H1 (cell line): ENCODE measurements at regions not wholly inside any gene's neighbourhood (a gene's known extent, or its start where the extent isn't known, plus 50 kb on each side); places are given as distances from the start of the nearest gene placed in this dataset.

Source experiments
- CTCF ChIA-PET: fragments of 300-600 bp; sonication (Branson Sonifier 250); formaldehyde crosslinking; loops from one replicate; lab custom pipeline; 2021; ENCODE audit not compliant: partially characterized antibody; lab: Charles Lee
- POLR2A ChIA-PET: fragments of 300-600 bp; sonication (Branson Sonifier 250); formaldehyde crosslinking; loops from one replicate; lab custom pipeline; 2021; ENCODE audit warnings: inconsistent platforms; ENCODE audit not compliant: partially characterized antibody; lab: Charles Lee
- DNase-seq, 2 experiments: peaks; one replicate each; pipeline versions ENCODE4 v3.0.0 to v3.0.0-alpha.2; 2010 to 2022; ENCODE audit warnings: low spot score in 2 of 2, low read depth in 1 of 2, mixed read lengths in 1 of 2
- FAIRE-seq: peaks from 2 replicates; lab custom pipeline; 2011; peaks lifted over from hg19 to GRCh38; lab: Jason Lieb, UNC
- H2AFZ ChIP-seq: 2 replicates; pipeline ENCODE4 v1.8.1; 2012; ENCODE audit warnings: low read length, inconsistent platforms
- H2AK5ac ChIP-seq: 2 replicates; pipeline ENCODE4 v1.6.1; 2013; ENCODE audit warnings: low read depth, low read length
- H2BK120ac ChIP-seq: replicated peaks from 2 replicates; pipeline ENCODE3; 2013; ENCODE audit warnings: low read depth, low read length, inconsistent platforms
- H2BK12ac ChIP-seq: 2 replicates; pipeline ENCODE4 v1.6.1; 2013; ENCODE audit warnings: low read depth, low read length
- H2BK15ac ChIP-seq: 2 replicates; pipeline ENCODE4 v1.6.1; 2013; ENCODE audit warnings: low read length
- H2BK20ac ChIP-seq: 2 replicates; pipeline ENCODE4 v1.6.1; 2013; ENCODE audit warnings: low read length
- H2BK5ac ChIP-seq: 2 replicates; pipeline ENCODE4 v1.6.1; 2013; ENCODE audit warnings: low read depth, low read length
- H3K14ac ChIP-seq: 2 replicates; pipeline ENCODE4 v1.6.1; 2013; ENCODE audit warnings: inconsistent platforms; ENCODE audit not compliant: insufficient read length
- H3K18ac ChIP-seq: 2 replicates; pipeline ENCODE4 v1.6.1; 2013; ENCODE audit warnings: low read length; ENCODE audit errors: extremely low read depth
- H3K23ac ChIP-seq: 2 replicates; pipeline ENCODE4 v1.6.1; 2013; ENCODE audit warnings: inconsistent platforms; ENCODE audit not compliant: insufficient read length
- H3K23me2 ChIP-seq: 2 replicates; pipeline ENCODE4 v1.6.1; 2013; ENCODE audit warnings: low read depth, low read length
- H3K27ac ChIP-seq: 2 replicates; pipeline ENCODE4 v1.6.1; 2011; ENCODE audit warnings: low read depth, low read length, inconsistent platforms
- H3K27me3 ChIP-seq, 4 experiments: replicated peaks in 1 of 4; 1 replicate in 1 of 4; 2 replicates in 3 of 4; pipeline versions ENCODE4 v1.6.1 to v1.8.1; 2011 to 2013; ENCODE audit warnings: low read length in 3 of 4, mild to moderate bottlenecking in 3 of 4, inconsistent platforms in 2 of 4, mixed read lengths in 2 of 4, moderate library complexity in 1 of 4; ENCODE audit not compliant: control insufficient read depth in 3 of 4, insufficient read depth in 3 of 4; ENCODE audit errors: extremely low read depth in 1 of 4
- H3K36me3 ChIP-seq, 4 experiments: 2 replicates each; pipeline versions ENCODE4 v1.6.1 to v1.8.1; 2011 to 2013; ENCODE audit warnings: mild to moderate bottlenecking in 4 of 4, low read length in 3 of 4, moderate library complexity in 2 of 4, control low read depth in 1 of 4, inconsistent platforms in 1 of 4; ENCODE audit not compliant: insufficient read depth in 4 of 4, control insufficient read depth in 2 of 4
- H3K4ac ChIP-seq: replicated peaks from 2 replicates; pipeline ENCODE3; 2013; ENCODE audit warnings: low read length, low read depth, mixed read lengths, inconsistent platforms; ENCODE audit not compliant: insufficient read length
- H3K4me1 ChIP-seq, 4 experiments: replicated peaks in 1 of 4; 1 replicate in 1 of 4; 2 replicates in 3 of 4; pipeline versions ENCODE4 v1.6.1 to v1.8.1; 2011 to 2013; ENCODE audit warnings: low read length in 3 of 4, inconsistent platforms in 2 of 4, mixed read lengths in 1 of 4; ENCODE audit not compliant: insufficient read depth in 4 of 4, control insufficient read depth in 3 of 4
- H3K4me2 ChIP-seq, 2 experiments: 2 replicates each; pipeline versions ENCODE4 v1.6.1 to v1.8.1; 2011 to 2013; ENCODE audit warnings: low read depth in 2 of 2, low read length in 2 of 2, control low read depth in 1 of 2, inconsistent platforms in 1 of 2, mild to moderate bottlenecking in 1 of 2; ENCODE audit not compliant: insufficient read depth in 1 of 2
- H3K4me3 ChIP-seq, 4 experiments: fragments of 200-600, 300-600 bp in 1 of 4; sonication (generic), shearing (Covaris generic), sonication (Bioruptor Twin) in 1 of 4; 2 replicates each; pipeline versions ENCODE4 v1.5.1 to v1.8.1; 2011 to 2016; ENCODE audit warnings: low read length in 4 of 4, low read depth in 3 of 4, control low read depth in 2 of 4, inconsistent platforms in 2 of 4, mild to moderate bottlenecking in 2 of 4, mixed read lengths in 1 of 4, moderate library complexity in 1 of 4; ENCODE audit not compliant: insufficient read depth in 2 of 4; ENCODE audit errors: extremely low read depth in 1 of 4
- H3K56ac ChIP-seq: replicated peaks from 2 replicates; pipeline ENCODE3; 2013; ENCODE audit warnings: low read depth, mild to moderate bottlenecking, mixed read lengths, low read length, inconsistent platforms; ENCODE audit not compliant: insufficient read length
- H3K79me1 ChIP-seq: 2 replicates; pipeline ENCODE4 v1.6.1; 2013; ENCODE audit warnings: low read depth, low read length, control low read depth
- H3K79me2 ChIP-seq, 2 experiments: 2 replicates each; pipeline versions ENCODE4 v1.6.1 to v1.8.1; 2012 to 2013; ENCODE audit warnings: low read length in 2 of 2, mild to moderate bottlenecking in 2 of 2, inconsistent platforms in 1 of 2; ENCODE audit not compliant: insufficient read depth in 2 of 2, control insufficient read depth in 1 of 2
- H3K9ac ChIP-seq, 4 experiments: replicated peaks in 1 of 4; 1 replicate in 1 of 4; 2 replicates in 3 of 4; pipeline versions ENCODE4 v1.6.1 to v1.8.1; 2011 to 2013; ENCODE audit warnings: low read depth in 3 of 4, low read length in 3 of 4, control low read depth in 2 of 4, mild to moderate bottlenecking in 2 of 4, moderate library complexity in 2 of 4, inconsistent platforms in 1 of 4; ENCODE audit errors: extremely low read depth in 1 of 4
- H3K9me3 ChIP-seq, 2 experiments: 2 replicates each; pipeline versions ENCODE4 v1.6.1 to v1.8.1; 2012 to 2013; ENCODE audit warnings: mild to moderate bottlenecking in 2 of 2, moderate library complexity in 2 of 2, control low read depth in 1 of 2, inconsistent platforms in 1 of 2, low read depth in 1 of 2, low read length in 1 of 2, mixed read lengths in 1 of 2; ENCODE audit not compliant: insufficient read depth in 2 of 2
- H4K20me1 ChIP-seq, 2 experiments: replicated peaks in 1 of 2; 2 replicates each; pipeline versions ENCODE3 to v1.8.1; 2011 to 2013; ENCODE audit warnings: inconsistent platforms in 2 of 2, low read length in 2 of 2, mild to moderate bottlenecking in 1 of 2; ENCODE audit not compliant: insufficient read depth in 2 of 2, control insufficient read depth in 1 of 2
- H4K5ac ChIP-seq: 2 replicates; pipeline ENCODE4 v1.6.1; 2013; ENCODE audit warnings: low read length, low read depth, mixed read lengths, inconsistent platforms; ENCODE audit not compliant: insufficient read length
- H4K8ac ChIP-seq: 2 replicates; pipeline ENCODE4 v1.8.0; 2013; ENCODE audit warnings: mild to moderate bottlenecking, moderate library complexity, low read length, inconsistent platforms; ENCODE audit not compliant: insufficient read depth; ENCODE audit errors: extremely low read depth
- H4K91ac ChIP-seq: replicated peaks from 2 replicates; pipeline ENCODE3; 2013; ENCODE audit warnings: low read length, mixed read lengths, inconsistent platforms; ENCODE audit not compliant: insufficient read length
- ATF3 ChIP-seq: IDR thresholded peaks from 2 replicates; pipeline ENCODE4 v1.6.1; 2011; ENCODE audit warnings: low read depth, mild to moderate bottlenecking, low read length; ENCODE audit not compliant: insufficient read depth
- BACH1 ChIP-seq: IDR thresholded peaks from 2 replicates; pipeline ENCODE4 v1.6.1; 2012; ENCODE audit warnings: low read length, improper control_type of control experiment
- CBX5 ChIP-seq: fragments of 300-800, 300-1000 bp; sonication (generic); IDR thresholded peaks from 2 replicates; pipeline ENCODE4 v1.7.1; 2016; ENCODE audit warnings: antibody characterized with exemption, low read length, low read depth
- CHD1 ChIP-seq: IDR thresholded peaks from 2 replicates; pipeline ENCODE4 v1.6.1; 2012; ENCODE audit warnings: low read depth, low read length, improper control_type of control experiment
- CTCF ChIP-seq, 3 experiments: IDR thresholded peaks; 1 replicate in 2 of 3; 2 replicates in 1 of 3; pipeline versions ENCODE4 v1.5.1 to v1.6.1; 2011; ENCODE audit warnings: low read length in 3 of 3, mild to moderate bottlenecking in 3 of 3, inconsistent platforms in 2 of 3, low read depth in 1 of 3, moderate library complexity in 1 of 3; ENCODE audit not compliant: insufficient read depth in 1 of 3; ENCODE audit errors: control extremely low read depth in 1 of 3
- EGR1 ChIP-seq: IDR thresholded peaks from 2 replicates; pipeline ENCODE4 v1.6.1; 2011; ENCODE audit warnings: low read depth, low read length, borderline replicate concordance
- JUN ChIP-seq: IDR thresholded peaks from 2 replicates; pipeline ENCODE4 v1.6.1; 2011; ENCODE audit warnings: low read depth, mild to moderate bottlenecking, improper control_type of control experiment, low read length
- KDM1A ChIP-seq: fragments of 200-600, 300-600 bp; sonication (generic); IDR thresholded peaks from 2 replicates; pipeline ENCODE4 v1.7.1; 2016; ENCODE audit warnings: mild to moderate bottlenecking, low read length, borderline replicate concordance
- POLR2A ChIP-seq, 2 experiments: IDR thresholded peaks; 1 replicate in 1 of 2; 2 replicates in 1 of 2; pipeline ENCODE4 v1.6.1; 2011; ENCODE audit warnings: low read depth in 2 of 2, low read length in 2 of 2, mild to moderate bottlenecking in 2 of 2; ENCODE audit errors: control extremely low read depth in 1 of 2
- POU5F1 ChIP-seq: IDR thresholded peaks from 2 replicates; pipeline ENCODE4 v1.6.1; 2011; ENCODE audit warnings: low read depth, mild to moderate bottlenecking, low read length, moderate library complexity
- RBBP5 ChIP-seq: IDR thresholded peaks from 2 replicates; pipeline ENCODE4 v1.7.1; 2012; ENCODE audit warnings: low read depth, mild to moderate bottlenecking, inconsistent platforms, low read length, moderate library complexity, borderline replicate concordance
- SUZ12 ChIP-seq: fragments of 200-600 bp; sonication (generic); IDR thresholded peaks from 2 replicates; pipeline ENCODE4 v1.6.1; 2012; ENCODE audit warnings: mild to moderate bottlenecking, inconsistent platforms, low read length, moderate library complexity, mixed read lengths
- YY1 ChIP-seq: IDR thresholded peaks from 2 replicates; pipeline ENCODE4 v1.6.1; 2011; ENCODE audit warnings: low read depth, mild to moderate bottlenecking, low read length
- WGBS, 2 experiments: shearing (Covaris generic) in 1 of 2; methylation state at CpG; one replicate each; pipeline versions ENCODE4 v1.1.6 to v1.1.7; 2013 to 2015; ENCODE audit warnings: low lambda C conversion rate in 2 of 2, mixed read lengths in 2 of 2, inconsistent platforms in 1 of 2, low coverage in 1 of 2, missing lambda C conversion rate in 1 of 2; ENCODE audit not compliant: insufficient replicate concordance in 2 of 2, insufficient coverage in 1 of 2, insufficient read length in 1 of 2; ENCODE audit errors: extremely low coverage in 1 of 2, missing lambda C conversion rate in 1 of 2; 5-methylcytosine and 5-hydroxymethylcytosine counted together

GRCh38 chr16:86137359-86137758 lies 238.4 kb downstream of the IRF8 start:
- no peak overlapping the region for H2BK15ac ChIP-seq
- no peaks in the 10 kb centered on the region for H3K9me3 ChIP-seq
- H3K4me1 ChIP-seq = no peaks in the 10 kb centered on the region
- H3K4ac ChIP-seq = no peak overlapping the region
- H2AK5ac ChIP-seq = no peak overlapping the region
- H2BK5ac ChIP-seq = no peak overlapping the region
- no peak overlapping the region for H2BK120ac ChIP-seq
- no peak overlapping the region for H3K27ac ChIP-seq
- no peak for DNase-seq
- no peak overlapping the region for H4K91ac ChIP-seq
- no peak overlapping the region for H2BK12ac ChIP-seq
- H2BK20ac ChIP-seq = no peak overlapping the region
- H3K79me2 ChIP-seq = no peaks in the 10 kb centered on the region
- no peak for FAIRE-seq
- ChIA-PET POLR2A (no interaction called here), CTCF (interaction anchor here (0.9 to 3.3 kb wide), 4 partner anchors 13 to 200 kb away, joined by 3 to 15 read pairs (median 4); no protein-coding TSS in a partner anchor)
- H3K14ac ChIP-seq = no peak overlapping the region
- H3K27me3 ChIP-seq = no peaks in the 10 kb centered on the region; a peak in 1 of 7 replicates
- H3K79me1 ChIP-seq = no peaks in the 10 kb centered on the region
- no peak overlapping the region for H3K23ac ChIP-seq
- H3K36me3 ChIP-seq = no peaks in the 10 kb centered on the region
- H4K5ac ChIP-seq = no peak overlapping the region
- peaks cover 0 to 3% of the 10 kb centered on the region in 2 experiments for H4K20me1 ChIP-seq
- no peak overlapping the region for H4K8ac ChIP-seq
- H3K4me2 ChIP-seq = no peak overlapping the region
- no peak overlapping the region for H3K18ac ChIP-seq
- no peak overlapping the region for H2AFZ ChIP-seq
- no peak overlapping the region for H3K4me3 ChIP-seq
- H3K56ac ChIP-seq = no peak overlapping the region
- H3K9ac ChIP-seq = no peak overlapping the region
- H3K23me2 ChIP-seq = no peaks in the 10 kb centered on the region
- 84% methylated on average over 6 of the region's 6 CpGs; no CpG with 5 or more reads in 1 of the 2 experiments for WGBS, 2 experiments
- TF ChIP-seq CTCF (IDR thresholded peaks at IDR 0.05; ENCODE audit: control extremely low read depth in 1 of 3, insufficient read depth in 1 of 3, low read depth in 1 of 3, low read length in 3 of 3) (no peak), BACH1 (no peak), JUN (no peak), CBX5 (no peak), POU5F1 (no peak), ATF3 (no peak), POLR2A (IDR thresholded peaks at IDR 0.05; ENCODE audit: control extremely low read depth in 1 of 2, low read depth in 2 of 2, low read length in 2 of 2) (no peak), CHD1 (no peak), RBBP5 (no peak), KDM1A (no peak), SUZ12 (no peak), EGR1 (no peak), YY1 (no peak)
